ENCODE measurements at regions not wholly inside any gene's neighbourhood (a gene's known extent, or its start where the extent isn't known, plus 50 kb on each side); places are given as distances from the start of the nearest gene placed in this dataset.

DNA sequence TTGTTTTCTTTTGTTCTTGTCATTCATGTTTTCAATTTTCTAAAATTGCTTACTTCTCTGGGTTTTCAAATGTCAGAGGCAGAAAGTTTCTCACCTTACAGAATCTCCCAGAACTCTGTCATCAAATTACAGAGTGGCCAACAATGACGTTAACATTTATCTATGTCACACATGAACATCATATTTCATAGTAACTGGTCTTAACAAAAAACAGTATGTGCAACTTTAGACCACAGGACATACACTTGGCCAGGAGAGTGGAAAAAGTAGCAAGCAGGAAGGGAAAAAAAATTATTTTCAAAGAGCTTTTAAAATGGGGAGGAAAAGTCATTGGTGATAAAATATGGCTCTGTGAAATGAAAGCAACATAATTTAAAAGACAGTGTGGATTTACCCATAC, 426.5 kb downstream of the MED13L start:
- TF ChIP-seq, protein P1, sequence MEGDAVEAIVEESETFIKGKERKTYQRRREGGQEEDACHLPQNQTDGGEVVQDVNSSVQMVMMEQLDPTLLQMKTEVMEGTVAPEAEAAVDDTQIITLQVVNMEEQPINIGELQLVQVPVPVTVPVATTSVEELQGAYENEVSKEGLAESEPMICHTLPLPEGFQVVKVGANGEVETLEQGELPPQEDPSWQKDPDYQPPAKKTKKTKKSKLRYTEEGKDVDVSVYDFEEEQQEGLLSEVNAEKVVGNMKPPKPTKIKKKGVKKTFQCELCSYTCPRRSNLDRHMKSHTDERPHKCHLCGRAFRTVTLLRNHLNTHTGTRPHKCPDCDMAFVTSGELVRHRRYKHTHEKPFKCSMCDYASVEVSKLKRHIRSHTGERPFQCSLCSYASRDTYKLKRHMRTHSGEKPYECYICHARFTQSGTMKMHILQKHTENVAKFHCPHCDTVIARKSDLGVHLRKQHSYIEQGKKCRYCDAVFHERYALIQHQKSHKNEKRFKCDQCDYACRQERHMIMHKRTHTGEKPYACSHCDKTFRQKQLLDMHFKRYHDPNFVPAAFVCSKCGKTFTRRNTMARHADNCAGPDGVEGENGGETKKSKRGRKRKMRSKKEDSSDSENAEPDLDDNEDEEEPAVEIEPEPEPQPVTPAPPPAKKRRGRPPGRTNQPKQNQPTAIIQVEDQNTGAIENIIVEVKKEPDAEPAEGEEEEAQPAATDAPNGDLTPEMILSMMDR (IDR thresholded peaks at IDR 0.05) = no peak
- H3K27ac ChIP-seq = no peak overlapping the region
- ATAC-seq (ENCODE audit: insufficient number of reproducible peaks, low FRiP score, low read depth) (no peak), DNase-seq (ENCODE audit: low spot score) (no peak)
- H3K27me3 ChIP-seq (replicated peaks; ENCODE audit: insufficient read depth) = no peaks in the 10 kb centered on the region
- H3K4me1 ChIP-seq (ENCODE audit: control insufficient read depth in 1 of 2, low read depth in 2 of 2) = no peaks in the 10 kb centered on the region
- H3K36me3 ChIP-seq = no peaks in the 10 kb centered on the region
- no peaks in the 10 kb centered on the region for H3K9me3 ChIP-seq
- no peak overlapping the region for H3K4me3 ChIP-seq

DNA sequence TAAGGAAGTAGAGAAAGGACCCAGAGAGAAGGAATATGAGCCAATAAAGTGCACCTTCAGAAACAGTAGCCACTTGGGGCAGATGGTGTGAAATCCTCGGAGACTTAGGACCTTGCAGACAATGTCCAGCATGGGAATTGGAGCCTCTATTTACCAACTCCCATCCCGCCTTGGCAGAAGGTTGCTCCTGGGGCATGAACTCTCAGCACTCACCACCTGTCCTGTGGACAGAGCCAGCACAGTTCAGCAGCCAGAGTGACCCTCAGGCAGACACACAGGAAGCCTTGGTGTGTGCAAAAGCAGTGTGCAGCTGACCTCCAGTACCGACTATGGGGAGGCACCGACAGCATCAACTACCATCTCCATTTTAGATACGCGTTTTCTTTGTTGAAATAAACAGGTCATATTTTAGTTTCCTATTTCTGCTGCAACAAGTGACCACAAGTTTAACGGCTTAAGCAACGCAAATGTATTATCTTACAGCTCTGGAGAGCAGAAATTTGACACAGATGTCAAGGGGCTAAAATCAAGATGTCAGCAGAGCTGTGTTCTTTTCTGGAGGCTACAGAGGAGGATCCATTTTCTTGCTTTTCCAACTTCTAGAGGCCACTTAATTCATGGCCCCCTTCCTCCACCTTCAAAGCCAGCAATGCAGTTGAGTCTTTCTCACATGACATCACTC, 428.1 kb downstream of the MED13L start:
- DNase-seq (ENCODE audit: low spot score) = no peak
- H3K27me3 ChIP-seq (replicated peaks; ENCODE audit: insufficient read depth) = no peaks in the 10 kb centered on the region
- H3K36me3 ChIP-seq = no peaks in the 10 kb centered on the region
- no peaks in the 10 kb centered on the region for H3K9me3 ChIP-seq
- no peak overlapping the region for H3K4me3 ChIP-seq
- H3K27ac ChIP-seq = no peak overlapping the region
- no peaks in the 10 kb centered on the region for H3K4me1 ChIP-seq (ENCODE audit: control insufficient read depth in 1 of 2, low read depth in 2 of 2)
- TF ChIP-seq, protein P1 (IDR thresholded peaks at IDR 0.05) = no peak
- no peak for ATAC-seq (ENCODE audit: insufficient number of reproducible peaks, low FRiP score, low read depth)

DNA sequence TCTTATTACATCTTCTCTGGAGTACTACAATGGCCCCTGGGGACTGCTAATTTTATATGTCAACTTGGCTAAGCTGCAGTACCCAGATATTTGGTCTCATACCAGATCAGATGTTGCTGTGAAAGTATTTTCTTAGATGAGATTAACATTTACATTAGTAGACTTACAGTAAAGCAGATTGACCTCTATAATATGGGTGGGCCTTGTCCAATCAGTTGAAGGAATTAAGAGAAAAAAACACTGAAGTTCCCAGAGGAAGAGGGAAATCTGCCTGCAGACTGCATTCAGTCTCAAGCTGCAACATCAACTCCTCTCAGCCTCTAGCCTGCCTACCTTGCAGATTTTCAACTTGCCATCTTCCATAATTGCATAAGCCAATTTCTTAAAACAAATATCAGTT, 430.1 kb downstream of the MED13L start:
- no peaks in the 10 kb centered on the region for H3K9me3 ChIP-seq
- no peaks in the 10 kb centered on the region for H3K27me3 ChIP-seq (replicated peaks; ENCODE audit: insufficient read depth)
- no peak overlapping the region for H3K27ac ChIP-seq
- H3K36me3 ChIP-seq = no peaks in the 10 kb centered on the region
- ATAC-seq (ENCODE audit: insufficient number of reproducible peaks, low FRiP score, low read depth) = no peak
- DNase-seq (ENCODE audit: low spot score) = no peak
- H3K4me1 ChIP-seq (ENCODE audit: control insufficient read depth in 1 of 2, low read depth in 2 of 2) = no peaks in the 10 kb centered on the region
- no peak overlapping the region for H3K4me3 ChIP-seq
- TF ChIP-seq, protein P1 (IDR thresholded peaks at IDR 0.05) = no peak

- no peaks in the 10 kb centered on the region for H3K4me1 ChIP-seq (ENCODE audit: control insufficient read depth in 1 of 2, low read depth in 2 of 2)
These were observed 431.0 kb downstream of the MED13L start for GRCh38 chr12:115846516-115846915.

GRCh38 chr12:115840159-115840558, 437.3 kb downstream of the MED13L start:
- Histone ChIP-seq H3K36me3 (no peaks in the 10 kb centered on the region), H3K4me3 (no peak overlapping the region), H3K9me3 (no peaks in the 10 kb centered on the region), H3K27ac (no peak overlapping the region), H3K27me3 (replicated peaks; ENCODE audit: insufficient read depth) (no peaks in the 10 kb centered on the region), H3K4me1 (ENCODE audit: control insufficient read depth in 1 of 2, low read depth in 2 of 2) (no peaks in the 10 kb centered on the region)
- TF ChIP-seq, protein P1 (IDR thresholded peaks at IDR 0.05) = no peak
- ATAC-seq (ENCODE audit: insufficient number of reproducible peaks, low FRiP score, low read depth) = no peak
- no peak for DNase-seq (ENCODE audit: low spot score)

More at GRCh38 chr12:115846516-115846915, 431.0 kb downstream of the MED13L start:
- no peak overlapping the region for H3K4me3 ChIP-seq
- TF ChIP-seq, protein P1 (IDR thresholded peaks at IDR 0.05) = no peak
- no peaks in the 10 kb centered on the region for H3K36me3 ChIP-seq
- no peak overlapping the region for H3K27ac ChIP-seq
- no peaks in the 10 kb centered on the region for H3K27me3 ChIP-seq (replicated peaks; ENCODE audit: insufficient read depth)
- no peaks in the 10 kb centered on the region for H3K9me3 ChIP-seq
- no peak for DNase-seq (ENCODE audit: low spot score)
- ATAC-seq (ENCODE audit: insufficient number of reproducible peaks, low FRiP score, low read depth) = no peak

Data from thoracic aorta (tissue), 2 donors.